K562 (cell line): ENCODE measurements at regions not wholly inside any gene's neighbourhood (a gene's known extent, or its start where the extent isn't known, plus 50 kb on each side); places are given as distances from the start of the nearest gene placed in this dataset.

Source experiments
- ATAC-seq: fragments of 200-7000 bp; cut with Tn5 transposase; 3 replicates; pipeline ENCODE4 v1.9.1; 2020; ENCODE audit warnings: moderate library complexity
- BruUV-seq: library from RNA; stranded (reverse); fragments of 400-500 nt; replicated peaks from 2 replicates; lab custom pipeline; 2021; lab: Mats Ljungman, UMichigan
- CTCF ChIA-PET: fragments of 300-600 bp; formaldehyde crosslinking; extraction: SDS; loops from one replicate; lab custom pipeline; 2021; ENCODE audit warnings: low intra/inter-chr PET ratio; lab: Yijun Ruan, JAX
- POLR2A ChIA-PET: fragments of 300-600, 350-650 bp; sonication (Branson Sonifier 250); formaldehyde crosslinking; extraction: SDS; loops from one replicate; lab custom pipeline; 2021; ENCODE audit warnings: antibody characterized with exemption, inconsistent platforms; lab: Yijun Ruan, JAX
- DNase-seq, 4 experiments: peaks; one replicate each; pipeline versions ENCODE4 v3.0.0 to v3.0.0-alpha.2; 2011 to 2018; ENCODE audit warnings: low spot score in 3 of 4, mixed read lengths in 3 of 4; ENCODE audit errors: extremely low read depth in 1 of 4
- FAIRE-seq: peaks from 2 replicates; lab custom pipeline; 2011; peaks lifted over from hg19 to GRCh38; lab: Jason Lieb, UNC
- H2AFZ ChIP-seq: 2 replicates; pipeline ENCODE4 v1.6.0; 2011; ENCODE audit warnings: low read depth, low read length, control low read depth, inconsistent platforms
- H3K27ac ChIP-seq: fragments of 200-600 bp; 3 replicates; pipeline ENCODE4 v1.8.0; 2011; ENCODE audit warnings: low read depth, mild to moderate bottlenecking, control low read depth, inconsistent platforms, low read length, moderate library complexity, mixed read lengths; ENCODE audit errors: extremely low read depth
- H3K27me3 ChIP-seq, 2 experiments: fragments of 300-600 bp in 1 of 2; 2 replicates in 1 of 2; 3 replicates in 1 of 2; pipeline versions ENCODE4 v1.6.0 to v1.8.0; 2011; ENCODE audit warnings: inconsistent platforms in 2 of 2, low read length in 2 of 2, mild to moderate bottlenecking in 1 of 2, mixed read lengths in 1 of 2, moderate library complexity in 1 of 2; ENCODE audit not compliant: control insufficient read depth in 2 of 2, insufficient read depth in 2 of 2
- H3K36me3 ChIP-seq: fragments of 300-600 bp; 3 replicates; pipeline ENCODE4 v1.8.0; 2011; ENCODE audit warnings: mild to moderate bottlenecking, low read length, inconsistent platforms; ENCODE audit not compliant: control insufficient read depth, insufficient read depth
- H3K4me1 ChIP-seq, 2 experiments: fragments of 200-600 bp in 1 of 2; replicated peaks in 1 of 2; 2 replicates in 1 of 2; 3 replicates in 1 of 2; pipeline versions ENCODE4 v1.5.1 to v1.8.0; 2011; ENCODE audit warnings: inconsistent platforms in 2 of 2, low read length in 2 of 2, mild to moderate bottlenecking in 1 of 2, mixed read lengths in 1 of 2, moderate library complexity in 1 of 2; ENCODE audit not compliant: control insufficient read depth in 2 of 2, insufficient read depth in 2 of 2
- H3K4me2 ChIP-seq: 2 replicates; pipeline ENCODE4 v1.6.1; 2011; ENCODE audit warnings: low read length, control low read depth, inconsistent platforms, mixed read lengths; ENCODE audit not compliant: insufficient read depth
- H3K4me3 ChIP-seq: fragments of 200-600 bp; sonication (generic), shearing (Covaris generic); 2 replicates; pipeline ENCODE4 v1.5.1; 2016; ENCODE audit warnings: control low read depth, inconsistent platforms
- H3K79me2 ChIP-seq: fragments of 200-600 bp; 3 replicates; pipeline ENCODE4 v1.8.0; 2011; ENCODE audit warnings: low read length, inconsistent platforms; ENCODE audit not compliant: control insufficient read depth, insufficient read depth
- H3K9ac ChIP-seq, 2 experiments: 2 replicates each; pipeline versions ENCODE4 v1.6.0 to v1.6.1; 2011; ENCODE audit warnings: low read depth in 2 of 2, low read length in 2 of 2, control low read depth in 1 of 2, inconsistent platforms in 1 of 2, mild to moderate bottlenecking in 1 of 2, mixed read lengths in 1 of 2; ENCODE audit not compliant: insufficient read depth in 1 of 2
- H3K9me1 ChIP-seq: one replicate; pipeline ENCODE4 v1.6.0; 2011; ENCODE audit warnings: inconsistent platforms, mild to moderate bottlenecking, low read length, moderate library complexity; ENCODE audit not compliant: control insufficient read depth, insufficient read depth
- H3K9me3 ChIP-seq: replicated peaks from 2 replicates; pipeline ENCODE4 v1.5.1; 2011; ENCODE audit warnings: low read depth, low read length, inconsistent platforms; ENCODE audit not compliant: control insufficient read depth, insufficient read depth
- H4K20me1 ChIP-seq: replicated peaks from 2 replicates; pipeline ENCODE4 v1.6.1; 2011; ENCODE audit warnings: low read length, inconsistent platforms, mixed read lengths; ENCODE audit not compliant: control insufficient read depth, insufficient read depth
- ERF ChIP-seq: fragments of 450-650 bp; formaldehyde crosslinking; IDR thresholded peaks from 2 replicates; pipeline ENCODE4 v1.4.0; 2020; ENCODE audit warnings: mild to moderate bottlenecking, mixed read lengths
- GTF2E2 ChIP-seq: fragments of 200-800 bp; sonication (Bioruptor generic); IDR thresholded peaks from 2 replicates; pipeline ENCODE4 v1.6.1; 2016; ENCODE audit warnings: missing genetic modification characterization, missing compliant biosample characterization
- RFX1 ChIP-seq: fragments of 450-650 bp; IDR thresholded peaks from 2 replicates; pipeline ENCODE4 v1.6.1; 2016; ENCODE audit warnings: mild to moderate bottlenecking, moderate library complexity
- SPI1 ChIP-seq: IDR thresholded peaks from 2 replicates; pipeline ENCODE4 v1.6.1; 2011; ENCODE audit warnings: low read depth, low read length, control low read depth, borderline replicate concordance
- ZNF398 ChIP-seq: fragments of 250-450 bp; sonication (Bioruptor Pico); IDR thresholded peaks from 2 replicates; pipeline ENCODE4 v1.8.0; 2021; ENCODE audit warnings: moderate library complexity, mild to moderate bottlenecking, inconsistent platforms
- ZNF717 ChIP-seq: fragments of 250-450 bp; sonication (Bioruptor Pico); IDR thresholded peaks from 2 replicates; pipeline ENCODE4 v1.5.0; 2021
- WGBS: fragments of 100-300 bp; shearing (Covaris generic); methylation state at CpG from one replicate; pipeline ENCODE4 v1.1.6; 2016; ENCODE audit warnings: low coverage, mixed read lengths; ENCODE audit not compliant: insufficient coverage; ENCODE audit errors: missing lambda C conversion rate; 5-methylcytosine and 5-hydroxymethylcytosine counted together
- in situ Hi-C: fragments of 300-500 bp; cut with MboI; formaldehyde crosslinking; loops from 4 replicates; pipeline ENCODE4 v1.15.0; 2018; ENCODE audit warnings: inconsistent platforms, mixed read lengths
- intact Hi-C: fragments of 100-400 bp; cut with micrococcal nuclease; formaldehyde crosslinking; loops from 2 replicates; pipeline ENCODE4 v1.14.2; 2022
- TF ChIP-seq, protein P1 (sequence below): sonication (generic); formaldehyde crosslinking; IDR thresholded peaks from 2 replicates; pipeline ENCODE4 v1.8.1; 2022; ENCODE audit warnings: missing genetic modification reagents

- no peak for DNase-seq
- BruUV-seq: no TSS peak
- H2AFZ ChIP-seq: no peak overlapping the region
- ChIA-PET CTCF (no interaction called here), POLR2A (interaction anchor here (0.6 kb wide), 1 partner anchor 64 kb away, joined by 4 read pairs; no protein-coding TSS in a partner anchor)
- no peaks in the 10 kb centered on the region for H4K20me1 ChIP-seq
- H3K27me3 ChIP-seq: no peaks in the 10 kb centered on the region
- H3K9me1 ChIP-seq: no peaks in the 10 kb centered on the region
- in situ Hi-C loops (no loop called here), intact Hi-C loops (no loop called here)
- no peaks in the 10 kb centered on the region for H3K79me2 ChIP-seq
- no peak overlapping the region for H3K27ac ChIP-seq
- ATAC-seq: no peak
- H3K4me3 ChIP-seq: no peak overlapping the region
- 0% methylated on average over 1 of the region's 1 CpG for WGBS
- no peaks in the 10 kb centered on the region for H3K36me3 ChIP-seq
- no peak overlapping the region for H3K9ac ChIP-seq
- no peak overlapping the region for H3K4me2 ChIP-seq
- TF ChIP-seq, protein P1, sequence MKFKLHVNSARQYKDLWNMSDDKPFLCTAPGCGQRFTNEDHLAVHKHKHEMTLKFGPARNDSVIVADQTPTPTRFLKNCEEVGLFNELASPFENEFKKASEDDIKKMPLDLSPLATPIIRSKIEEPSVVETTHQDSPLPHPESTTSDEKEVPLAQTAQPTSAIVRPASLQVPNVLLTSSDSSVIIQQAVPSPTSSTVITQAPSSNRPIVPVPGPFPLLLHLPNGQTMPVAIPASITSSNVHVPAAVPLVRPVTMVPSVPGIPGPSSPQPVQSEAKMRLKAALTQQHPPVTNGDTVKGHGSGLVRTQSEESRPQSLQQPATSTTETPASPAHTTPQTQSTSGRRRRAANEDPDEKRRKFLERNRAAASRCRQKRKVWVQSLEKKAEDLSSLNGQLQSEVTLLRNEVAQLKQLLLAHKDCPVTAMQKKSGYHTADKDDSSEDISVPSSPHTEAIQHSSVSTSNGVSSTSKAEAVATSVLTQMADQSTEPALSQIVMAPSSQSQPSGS (CRISPR knock-in tag): no peak
- TF ChIP-seq ERF (CRISPR knock-in tag) (no peak), ZNF717 (CRISPR knock-in tag) (no peak), SPI1 (peak; percentile 53; the same call in 1 of the 2 replicates)
- no peaks in the 10 kb centered on the region for H3K4me1 ChIP-seq
- FAIRE-seq: no peak
- H3K9me3 ChIP-seq: no peaks in the 10 kb centered on the region
Observed at GRCh38 chr12:58095002-58095401, 153.6 kb downstream of the ATP23 start.

DNA sequence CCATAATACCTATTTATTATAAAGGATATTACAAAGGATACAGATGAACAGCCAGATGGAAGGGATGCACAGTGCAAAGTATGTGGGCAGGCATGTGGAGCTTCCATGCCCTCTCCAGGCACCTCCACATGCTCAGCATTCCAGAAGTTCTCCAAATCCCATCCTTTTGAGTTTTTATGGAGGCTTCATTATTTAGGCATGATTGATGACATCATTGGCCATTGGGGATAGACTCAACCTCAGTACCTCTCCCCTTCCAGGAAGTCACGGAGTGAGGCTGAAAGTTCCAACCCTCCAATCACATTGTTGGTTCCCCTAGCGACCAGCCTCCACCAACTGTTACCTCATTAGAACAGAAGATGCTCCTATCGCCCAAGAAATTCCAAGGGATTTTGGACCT lies 156.4 kb downstream of the ATP23 start:
- ChIA-PET POLR2A (no interaction called here), CTCF (no interaction called here)
- H3K36me3 ChIP-seq: no peaks in the 10 kb centered on the region
- BruUV-seq: no TSS peak
- no peak overlapping the region for H3K9ac ChIP-seq
- no peaks in the 10 kb centered on the region for H3K79me2 ChIP-seq
- 0% methylated on average over 3 of the region's 3 CpGs for WGBS
- in situ Hi-C loops (no loop called here), intact Hi-C loops (no loop called here)
- no peaks in the 10 kb centered on the region for H3K9me3 ChIP-seq
- H3K27me3 ChIP-seq: no peaks in the 10 kb centered on the region
- no peak for DNase-seq
- no peak overlapping the region for H3K27ac ChIP-seq
- TF ChIP-seq GTF2E2 (tag): no peak
- peak; percentile 14; the same call in 1 of the 2 replicates for TF ChIP-seq RFX1
- no peak for TF ChIP-seq ZNF398 (CRISPR knock-in tag)
- no peak overlapping the region for H3K4me2 ChIP-seq
- H2AFZ ChIP-seq: no peak overlapping the region
- H3K4me3 ChIP-seq: no peak overlapping the region
- FAIRE-seq: no peak
- ATAC-seq: no peak
- no peaks in the 10 kb centered on the region for H3K4me1 ChIP-seq
- no peaks in the 10 kb centered on the region for H3K9me1 ChIP-seq
- no peaks in the 10 kb centered on the region for H4K20me1 ChIP-seq
